HepG2 (cell line): ENCODE measurements at regions not wholly inside any gene's neighbourhood (a gene's known extent, or its start where the extent isn't known, plus 50 kb on each side); places are given as distances from the start of the nearest gene placed in this dataset.

Experiments
- ATAC-seq: fragments of 200-7000 bp; cut with Tn5 transposase; 3 replicates; pipeline ENCODE4 v1.9.1; 2020; ENCODE audit warnings: mild to moderate bottlenecking, moderate library complexity
- BruUV-seq: library from RNA; stranded (reverse); fragments of 400-500 nt; replicated peaks from 2 replicates; lab custom pipeline; 2021; lab: Mats Ljungman, UMichigan
- CTCF ChIA-PET: fragments of 300-600 bp; formaldehyde crosslinking; extraction: SDS; loops from one replicate; lab custom pipeline; 2021; ENCODE audit warnings: low total read pairs, inconsistent platforms, low intra/inter-chr PET ratio; lab: Yijun Ruan, JAX
- POLR2A ChIA-PET: fragments of 350-600 bp; sonication (Branson Sonifier 250); formaldehyde crosslinking; loops from one replicate; lab custom pipeline; 2020; ENCODE audit warnings: antibody characterized with exemption, inconsistent platforms; lab: Yijun Ruan, JAX
- DNase-seq: peaks from one replicate; pipeline ENCODE4 v3.0.0-alpha.2; 2015; ENCODE audit warnings: low spot score
- FAIRE-seq: peaks from 3 replicates; lab custom pipeline; 2011; peaks lifted over from hg19 to GRCh38; lab: Jason Lieb, UNC
- H2AFZ ChIP-seq: one replicate; pipeline ENCODE4 v1.6.1; 2011; ENCODE audit warnings: low read length, inconsistent platforms
- H3K27ac ChIP-seq: fragments of 300-600 bp; 3 replicates; pipeline ENCODE4 v1.8.0; 2011; ENCODE audit warnings: mixed run types, mild to moderate bottlenecking, mixed read lengths, low read length, inconsistent platforms; ENCODE audit not compliant: insufficient read depth; ENCODE audit errors: extremely low read length
- H3K27me3 ChIP-seq, 2 experiments: fragments of 200-600 bp in 1 of 2; 2 replicates in 1 of 2; 3 replicates in 1 of 2; pipeline versions ENCODE4 v1.6.0 to v1.8.0; 2011; ENCODE audit warnings: low read length in 2 of 2, mild to moderate bottlenecking in 2 of 2, moderate library complexity in 2 of 2, inconsistent platforms in 1 of 2; ENCODE audit not compliant: insufficient read depth in 2 of 2, control insufficient read depth in 1 of 2
- H3K36me3 ChIP-seq, 2 experiments: fragments of 200-600 bp in 1 of 2; replicated peaks in 1 of 2; 2 replicates in 1 of 2; 3 replicates in 1 of 2; pipeline versions ENCODE4 v1.5.1 to v1.8.0; 2011; ENCODE audit warnings: low read length in 2 of 2, inconsistent platforms in 1 of 2; ENCODE audit not compliant: insufficient read depth in 2 of 2, control insufficient read depth in 1 of 2
- H3K4me1 ChIP-seq: 2 replicates; pipeline ENCODE4 v1.5.1; 2012; ENCODE audit warnings: low read length, inconsistent platforms; ENCODE audit not compliant: insufficient read depth
- H3K4me2 ChIP-seq: 2 replicates; pipeline ENCODE4 v1.6.0; 2011; ENCODE audit warnings: low read depth, low read length, inconsistent platforms
- H3K4me3 ChIP-seq, 3 experiments: fragments of 200-600 bp in 1 of 3; sonication (generic), shearing (Covaris generic) in 1 of 3; replicated peaks in 1 of 3; 2 replicates each; pipeline ENCODE4 v1.5.1; 2011 to 2016; ENCODE audit warnings: low read length in 3 of 3, inconsistent platforms in 2 of 3, low read depth in 2 of 3, mild to moderate bottlenecking in 2 of 3, control low read depth in 1 of 3, mixed read lengths in 1 of 3; ENCODE audit not compliant: insufficient read depth in 1 of 3
- H3K79me2 ChIP-seq: one replicate; pipeline ENCODE4 v1.6.1; 2011; ENCODE audit warnings: low read length, inconsistent platforms; ENCODE audit not compliant: insufficient read depth
- H3K9ac ChIP-seq: 2 replicates; pipeline ENCODE4 v1.6.0; 2011; ENCODE audit warnings: mild to moderate bottlenecking, low read depth, low read length, inconsistent platforms; ENCODE audit not compliant: insufficient read depth
- H3K9me3 ChIP-seq: 2 replicates; pipeline ENCODE4 v1.5.1; 2012; ENCODE audit warnings: mild to moderate bottlenecking, low read length
- H4K20me1 ChIP-seq: 2 replicates; pipeline ENCODE4 v1.6.0; 2011; ENCODE audit warnings: inconsistent platforms, mild to moderate bottlenecking, low read length, moderate library complexity; ENCODE audit not compliant: insufficient read depth
- ATM ChIP-seq: fragments of 450-650 bp; IDR thresholded peaks from 2 replicates; pipeline ENCODE4 v1.7.1; 2017; ENCODE audit warnings: mild to moderate bottlenecking, borderline replicate concordance
- ETV6 ChIP-seq: sonication (generic); formaldehyde crosslinking; conservative IDR thresholded peaks from 2 replicates; pipeline ENCODE4 v1.4.0; 2020; ENCODE audit warnings: missing genetic modification reagents
- HES4 ChIP-seq: sonication (generic); formaldehyde crosslinking; IDR thresholded peaks from 2 replicates; pipeline ENCODE4 v1.9.0; 2021; ENCODE audit warnings: mild to moderate bottlenecking, missing genetic modification reagents, borderline replicate concordance
- MAFG ChIP-seq: sonication (generic); formaldehyde crosslinking; IDR thresholded peaks from 2 replicates; pipeline ENCODE4 v1.5.1; 2020; ENCODE audit warnings: mild to moderate bottlenecking, missing genetic modification reagents
- MIER2 ChIP-seq: IDR thresholded peaks from 2 replicates; pipeline ENCODE4 v1.6.1; 2016; ENCODE audit warnings: missing biosample characterization, missing genetic modification reagents
- NAIF1 ChIP-seq: sonication (generic); formaldehyde crosslinking; IDR thresholded peaks from 2 replicates; pipeline ENCODE4 v1.5.0; 2020; ENCODE audit warnings: mild to moderate bottlenecking, missing genetic modification reagents, borderline replicate concordance
- NFYC ChIP-seq: IDR thresholded peaks from 2 replicates; pipeline ENCODE4 v1.6.1; 2016; ENCODE audit warnings: missing genetic modification reagents, missing compliant biosample characterization
- NONO ChIP-seq, 2 experiments: fragments of 450-650 bp in 1 of 2; sonication (generic) in 1 of 2; formaldehyde crosslinking in 1 of 2; IDR thresholded peaks in 1 of 2; conservative IDR thresholded peaks in 1 of 2; 2 replicates each; pipeline versions ENCODE4 v1.6.1 to v1.8.0; 2017 to 2022; ENCODE audit warnings: mild to moderate bottlenecking in 1 of 2, missing genetic modification reagents in 1 of 2, moderate library complexity in 1 of 2
- RFXANK ChIP-seq: IDR thresholded peaks from 2 replicates; pipeline ENCODE4 v1.6.1; 2016
- SRSF9 ChIP-seq: fragments of 200-400 bp; formaldehyde crosslinking; IDR thresholded peaks from 2 replicates; pipeline ENCODE4 v1.6.1; 2018; ENCODE audit warnings: borderline replicate concordance, mild to moderate bottlenecking, low read depth, low read length; ENCODE audit not compliant: insufficient read depth, poor library complexity, severe bottlenecking
- TBX2 ChIP-seq: sonication (generic); formaldehyde crosslinking; IDR thresholded peaks from 2 replicates; pipeline ENCODE4 v1.5.0; 2020; ENCODE audit warnings: missing genetic modification reagents, mild to moderate bottlenecking, borderline replicate concordance
- ZNF34 ChIP-seq: sonication (generic); formaldehyde crosslinking; IDR thresholded peaks from 2 replicates; pipeline ENCODE4 v1.4.0; 2020; ENCODE audit warnings: mild to moderate bottlenecking, missing genetic modification reagents, borderline replicate concordance
- ZNF607 ChIP-seq: sonication (generic); formaldehyde crosslinking; IDR thresholded peaks from 2 replicates; pipeline ENCODE4 v1.5.1; 2020; ENCODE audit warnings: missing genetic modification reagents, mild to moderate bottlenecking, borderline replicate concordance
- ZNF747 ChIP-seq: sonication (generic); formaldehyde crosslinking; IDR thresholded peaks from 2 replicates; pipeline ENCODE4 v1.8.1; 2023; ENCODE audit warnings: missing genetic modification reagents, mild to moderate bottlenecking, borderline replicate concordance
- WGBS: methylation state at CpG from one replicate; pipeline ENCODE4 v1.1.6; 2017; ENCODE audit warnings: low lambda C conversion rate; 5-methylcytosine and 5-hydroxymethylcytosine counted together
- in situ Hi-C: cut with HindIII; loops from 2 replicates; pipeline ENCODE4 v1.10.0; 2017; ENCODE audit warnings: low pct_unique_long_range_greater_than_20kb; ENCODE audit not compliant: extremely low pct_ligation_motif_present
- intact Hi-C: fragments of 100-400 bp; cut with micrococcal nuclease; formaldehyde crosslinking; loops from one replicate; pipeline ENCODE4 v1.10.0; 2022; ENCODE audit not compliant: unreplicated experiment
- TF ChIP-seq, protein P1 (sequence below): sonication (generic); formaldehyde crosslinking; IDR thresholded peaks from 2 replicates; pipeline ENCODE4 v1.4.0; 2020; ENCODE audit warnings: missing genetic modification reagents; ENCODE audit errors: not compliant biosample characterization
- TF ChIP-seq, protein P2 (sequence below): sonication (generic); formaldehyde crosslinking; IDR thresholded peaks from 2 replicates; pipeline ENCODE4 v1.4.0; 2020; ENCODE audit warnings: missing genetic modification reagents, mild to moderate bottlenecking, borderline replicate concordance
- TF ChIP-seq, protein P3 (sequence below): sonication (generic); formaldehyde crosslinking; IDR thresholded peaks from 2 replicates; pipeline ENCODE4 v1.4.0; 2020; ENCODE audit warnings: mild to moderate bottlenecking, missing genetic modification reagents

DNA sequence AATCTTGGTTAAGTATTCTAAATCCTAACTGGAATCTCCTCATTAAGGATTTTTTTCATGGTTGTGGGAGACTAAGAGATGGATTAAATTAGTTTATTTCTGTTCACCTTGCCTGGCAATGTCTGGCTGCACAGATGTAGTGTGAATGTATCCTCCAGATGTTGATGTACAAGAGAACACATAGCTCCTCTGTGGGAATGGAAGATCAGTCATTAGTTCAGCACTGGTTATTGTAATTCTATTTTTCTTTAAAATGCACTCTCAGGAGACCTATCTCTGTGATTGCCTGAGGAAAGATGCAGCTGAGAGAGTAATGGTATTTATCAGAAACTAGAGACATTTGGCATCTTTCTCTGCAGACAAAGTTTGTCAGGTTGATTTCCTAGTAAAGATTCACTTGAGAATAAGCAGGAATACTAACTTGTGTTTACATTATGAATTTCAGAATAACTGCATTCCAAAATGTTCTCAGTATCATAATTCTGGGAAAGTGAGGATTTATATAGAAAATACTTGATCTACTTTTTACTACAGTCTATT lies 178.6 kb downstream of the GIPC2 start (continued):
- TF ChIP-seq, protein P1, sequence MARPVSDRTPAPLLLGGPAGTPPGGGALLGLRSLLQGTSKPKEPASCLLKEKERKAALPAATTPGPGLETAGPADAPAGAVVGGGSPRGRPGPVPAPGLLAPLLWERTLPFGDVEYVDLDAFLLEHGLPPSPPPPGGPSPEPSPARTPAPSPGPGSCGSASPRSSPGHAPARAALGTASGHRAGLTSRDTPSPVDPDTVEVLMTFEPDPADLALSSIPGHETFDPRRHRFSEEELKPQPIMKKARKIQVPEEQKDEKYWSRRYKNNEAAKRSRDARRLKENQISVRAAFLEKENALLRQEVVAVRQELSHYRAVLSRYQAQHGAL (CRISPR knock-in tag) = no peak
- no peak for TF ChIP-seq NFYC (CRISPR knock-in tag)
- TF ChIP-seq NAIF1 (CRISPR knock-in tag) = no peak
- TF ChIP-seq NONO (IDR thresholded peaks at IDR 0.05) = no peak
- TF ChIP-seq NONO (CRISPR knock-in tag; conservative IDR thresholded peaks at IDR 0.05) = no peak
- no peak for TF ChIP-seq ZNF747 (CRISPR knock-in tag)
- no peak for TF ChIP-seq ETV6 (CRISPR knock-in tag)
- TF ChIP-seq MAFG (CRISPR knock-in tag) = no peak
- TF ChIP-seq, protein P2, sequence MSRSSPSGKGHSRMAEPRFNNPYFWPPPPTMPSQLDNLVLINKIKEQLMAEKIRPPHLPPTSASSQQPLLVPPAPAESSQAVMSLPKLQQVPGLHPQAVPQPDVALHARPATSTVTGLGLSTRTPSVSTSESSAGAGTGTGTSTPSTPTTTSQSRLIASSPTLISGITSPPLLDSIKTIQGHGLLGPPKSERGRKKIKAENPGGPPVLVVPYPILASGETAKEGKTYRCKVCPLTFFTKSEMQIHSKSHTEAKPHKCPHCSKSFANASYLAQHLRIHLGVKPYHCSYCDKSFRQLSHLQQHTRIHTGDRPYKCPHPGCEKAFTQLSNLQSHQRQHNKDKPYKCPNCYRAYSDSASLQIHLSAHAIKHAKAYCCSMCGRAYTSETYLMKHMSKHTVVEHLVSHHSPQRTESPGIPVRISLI (CRISPR knock-in tag) = no peak
- TF ChIP-seq ATM = no peak
- no peak for TF ChIP-seq HES4

DNA sequence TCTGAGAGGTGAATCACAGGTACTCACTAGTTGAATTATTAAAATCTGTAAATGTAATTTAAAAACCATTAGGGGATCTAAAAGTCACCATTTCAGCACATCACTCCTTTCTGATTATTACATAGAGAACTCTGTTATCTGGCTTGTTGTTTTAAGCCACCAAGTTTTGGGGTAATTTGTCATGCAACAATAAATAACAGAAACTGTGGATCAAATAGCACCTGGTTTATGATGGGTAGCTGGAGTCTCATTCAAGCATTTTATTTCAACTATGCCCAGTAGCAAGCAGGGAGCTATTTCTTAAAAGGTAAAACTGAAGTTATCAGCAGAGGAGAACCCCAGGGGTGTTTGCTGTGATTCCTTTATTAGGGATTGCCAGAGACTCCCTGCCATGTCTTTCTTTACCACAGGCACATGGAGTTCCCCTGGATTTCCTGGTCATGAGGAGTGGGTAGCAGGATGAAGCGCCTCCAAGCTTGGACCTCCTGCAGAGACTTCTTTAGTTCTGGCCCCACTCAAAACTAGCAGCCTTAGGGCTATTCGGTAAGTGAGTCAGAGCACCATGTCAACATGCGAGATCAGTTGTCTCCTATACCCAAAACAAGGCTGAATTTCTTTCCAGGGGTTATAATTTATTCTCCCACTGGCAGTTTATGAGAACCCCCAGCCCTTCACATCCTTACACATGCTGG lies 179.2 kb downstream of the GIPC2 start:
- in situ Hi-C loops = no loop called here
- ChIA-PET POLR2A (no interaction called here), CTCF (no interaction called here)
- no peaks in the 10 kb centered on the region for H3K79me2 ChIP-seq
- H3K36me3 ChIP-seq = no peaks in the 10 kb centered on the region
- TF ChIP-seq ZNF607 (CRISPR knock-in tag) = no peak
- TF ChIP-seq, protein P3, sequence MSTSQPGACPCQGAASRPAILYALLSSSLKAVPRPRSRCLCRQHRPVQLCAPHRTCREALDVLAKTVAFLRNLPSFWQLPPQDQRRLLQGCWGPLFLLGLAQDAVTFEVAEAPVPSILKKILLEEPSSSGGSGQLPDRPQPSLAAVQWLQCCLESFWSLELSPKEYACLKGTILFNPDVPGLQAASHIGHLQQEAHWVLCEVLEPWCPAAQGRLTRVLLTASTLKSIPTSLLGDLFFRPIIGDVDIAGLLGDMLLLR (CRISPR knock-in tag) = no peak
- TF ChIP-seq RFXANK (CRISPR knock-in tag) = no peak
- no peak for TF ChIP-seq TBX2 (CRISPR knock-in tag)
- TF ChIP-seq MIER2 = no peak
- TF ChIP-seq ZNF34 (CRISPR knock-in tag) = no peak
- TF ChIP-seq NONO (IDR thresholded peaks at IDR 0.05) = no peak
- TF ChIP-seq NONO (CRISPR knock-in tag; conservative IDR thresholded peaks at IDR 0.05) = no peak
- TF ChIP-seq SRSF9 = no peak
- intact Hi-C loops = no loop called here
- FAIRE-seq (no peak), ATAC-seq (no peak), DNase-seq (no peak)
- no peaks in the 10 kb centered on the region for H4K20me1 ChIP-seq
- no peaks in the 10 kb centered on the region for H3K4me1 ChIP-seq
- no peaks in the 10 kb centered on the region for H3K27me3 ChIP-seq
- no peak overlapping the region for H3K4me3 ChIP-seq
- WGBS = 54% methylated on average over 3 of the region's 3 CpGs
- no TSS peak for BruUV-seq
- no peaks in the 10 kb centered on the region for H3K9me3 ChIP-seq
- no peak overlapping the region for H3K27ac ChIP-seq
- H3K4me2 ChIP-seq = no peak overlapping the region
- no peak overlapping the region for H3K9ac ChIP-seq
- no peak overlapping the region for H2AFZ ChIP-seq
